ENCODE measurements at regions not wholly inside any gene's neighbourhood (a gene's known extent, or its start where the extent isn't known, plus 50 kb on each side); places are given as distances from the start of the nearest gene placed in this dataset.

GRCh38 chr1:69126796-69127195 is 440.9 kb upstream of the LRRC7 start:
- TF ChIP-seq CTCF (IDR thresholded peaks at IDR 0.05) (no peak), POLR2A (IDR thresholded peaks at IDR 0.05) (no peak)
